DOHH2 (cell line): ENCODE measurements at regions not wholly inside any gene's neighbourhood (a gene's known extent, or its start where the extent isn't known, plus 50 kb on each side); places are given as distances from the start of the nearest gene placed in this dataset.

Experiments
- EZH2phosphoT487 ChIP-seq: fragments of 200-600 bp; sonication (generic); IDR thresholded peaks from 2 replicates; pipeline ENCODE4 v1.6.1; 2017; ENCODE audit warnings: borderline replicate concordance, mild to moderate bottlenecking, antibody characterized with exemption, low read length, moderate library complexity, mixed read lengths
- TF ChIP-seq, protein P1 (sequence below): fragments of 200-600 bp; sonication (generic); IDR thresholded peaks from one replicate; pipeline ENCODE4 v1.5.1; 2014; ENCODE audit warnings: antibody characterized with exemption, mild to moderate bottlenecking, low read depth, low read length; ENCODE audit not compliant: poor library complexity, severe bottlenecking

DNA sequence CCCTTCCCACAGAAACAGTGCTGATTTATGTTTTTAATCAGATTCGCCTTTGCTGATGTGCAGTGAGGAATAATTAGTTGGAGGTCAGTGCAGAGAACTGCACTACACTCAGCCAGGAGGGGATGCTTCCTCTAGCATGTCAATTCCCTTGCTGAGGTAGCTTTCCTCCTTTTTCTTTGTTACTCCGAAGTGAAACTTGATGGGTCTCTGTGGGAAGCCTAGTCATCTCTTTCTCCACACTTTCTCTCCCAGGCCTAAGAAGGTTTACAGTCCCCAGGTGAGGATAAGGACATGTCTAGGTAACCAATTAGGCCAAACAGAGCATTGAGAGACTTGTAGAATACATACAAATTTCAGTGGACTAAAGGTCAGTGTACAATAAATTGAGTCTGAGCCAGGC is 461.8 kb downstream of the KIF4B start:
- TF ChIP-seq, protein P1, sequence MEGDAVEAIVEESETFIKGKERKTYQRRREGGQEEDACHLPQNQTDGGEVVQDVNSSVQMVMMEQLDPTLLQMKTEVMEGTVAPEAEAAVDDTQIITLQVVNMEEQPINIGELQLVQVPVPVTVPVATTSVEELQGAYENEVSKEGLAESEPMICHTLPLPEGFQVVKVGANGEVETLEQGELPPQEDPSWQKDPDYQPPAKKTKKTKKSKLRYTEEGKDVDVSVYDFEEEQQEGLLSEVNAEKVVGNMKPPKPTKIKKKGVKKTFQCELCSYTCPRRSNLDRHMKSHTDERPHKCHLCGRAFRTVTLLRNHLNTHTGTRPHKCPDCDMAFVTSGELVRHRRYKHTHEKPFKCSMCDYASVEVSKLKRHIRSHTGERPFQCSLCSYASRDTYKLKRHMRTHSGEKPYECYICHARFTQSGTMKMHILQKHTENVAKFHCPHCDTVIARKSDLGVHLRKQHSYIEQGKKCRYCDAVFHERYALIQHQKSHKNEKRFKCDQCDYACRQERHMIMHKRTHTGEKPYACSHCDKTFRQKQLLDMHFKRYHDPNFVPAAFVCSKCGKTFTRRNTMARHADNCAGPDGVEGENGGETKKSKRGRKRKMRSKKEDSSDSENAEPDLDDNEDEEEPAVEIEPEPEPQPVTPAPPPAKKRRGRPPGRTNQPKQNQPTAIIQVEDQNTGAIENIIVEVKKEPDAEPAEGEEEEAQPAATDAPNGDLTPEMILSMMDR: no peak
- no peak for TF ChIP-seq EZH2phosphoT487
